Liver (tissue), 8 donors: ENCODE measurements at regions not wholly inside any gene's neighbourhood (a gene's known extent, or its start where the extent isn't known, plus 50 kb on each side); places are given as distances from the start of the nearest gene placed in this dataset.

ENCODE experiments used
- DNase-seq: peaks from one replicate; pipeline ENCODE4 v3.0.0-alpha.2; 2017; ENCODE audit warnings: low spot score
- H3K27ac ChIP-seq, 2 donors: one replicate each; pipeline ENCODE4 v1.7.0; 2013; ENCODE audit warnings: inconsistent platforms in 2 of 2, low read length in 2 of 2, control low read depth in 1 of 2, low read depth in 1 of 2, mild to moderate bottlenecking in 1 of 2
- H3K27me3 ChIP-seq, 4 donors: one replicate each; pipeline versions ENCODE4 v1.6.1 to v1.7.0; 2013; ENCODE audit warnings: low read length in 3 of 4, inconsistent platforms in 1 of 4, mild to moderate bottlenecking in 1 of 4, moderate library complexity in 1 of 4; ENCODE audit not compliant: control insufficient read depth in 4 of 4, insufficient read depth in 4 of 4
- H3K36me3 ChIP-seq, 4 donors: one replicate each; pipeline versions ENCODE4 v1.6.1 to v1.7.0; 2013; ENCODE audit warnings: low read length in 3 of 4, mild to moderate bottlenecking in 3 of 4, low read depth in 1 of 4, moderate library complexity in 1 of 4; ENCODE audit not compliant: control insufficient read depth in 4 of 4, insufficient read depth in 3 of 4
- H3K4me1 ChIP-seq, 4 donors: one replicate each; pipeline versions ENCODE4 v1.6.1 to v1.7.0; 2013; ENCODE audit warnings: low read length in 3 of 4, mild to moderate bottlenecking in 3 of 4, moderate library complexity in 1 of 4; ENCODE audit not compliant: control insufficient read depth in 4 of 4, insufficient read depth in 4 of 4
- H3K4me3 ChIP-seq, 3 donors: one replicate each; pipeline versions ENCODE4 v1.6.1 to v1.7.0; 2013; ENCODE audit warnings: low read length in 3 of 3, control low read depth in 1 of 3, low read depth in 1 of 3, mild to moderate bottlenecking in 1 of 3
- H3K9ac ChIP-seq, 2 donors: one replicate each; pipeline ENCODE4 v1.7.0; 2013; ENCODE audit warnings: low read length in 2 of 2, mild to moderate bottlenecking in 2 of 2, moderate library complexity in 2 of 2, control low read depth in 1 of 2, low read depth in 1 of 2
- H3K9me3 ChIP-seq, 4 donors: one replicate each; pipeline versions ENCODE4 v1.6.1 to v1.7.0; 2013; ENCODE audit warnings: low read length in 3 of 4; ENCODE audit not compliant: control insufficient read depth in 4 of 4
- FOXA2 ChIP-seq: IDR thresholded peaks from 2 replicates; pipeline ENCODE4 v1.6.1; 2016; ENCODE audit warnings: antibody characterized with exemption
- GABPA ChIP-seq, 2 donors: IDR thresholded peaks in 1 of 2; conservative IDR thresholded peaks in 1 of 2; 2 replicates each; pipeline ENCODE4 v1.6.1; 2016; ENCODE audit warnings: antibody characterized with exemption in 2 of 2, mild to moderate bottlenecking in 1 of 2, moderate library complexity in 1 of 2
- HNF4A ChIP-seq, 2 donors: conservative IDR thresholded peaks; 2 replicates each; pipeline ENCODE4 v1.6.1; 2016; ENCODE audit warnings: antibody characterized with exemption in 2 of 2, mild to moderate bottlenecking in 2 of 2
- HNF4G ChIP-seq: IDR thresholded peaks from 2 replicates; pipeline ENCODE4 v1.6.1; 2016; ENCODE audit warnings: antibody characterized with exemption
- RAD21 ChIP-seq, 2 donors: IDR thresholded peaks; 2 replicates each; pipeline ENCODE4 v1.6.1; 2016; ENCODE audit warnings: antibody characterized with exemption in 2 of 2, mild to moderate bottlenecking in 2 of 2
- RXRA ChIP-seq, 2 donors: IDR thresholded peaks; 2 replicates each; pipeline ENCODE4 v1.6.1; 2017 to 2018; ENCODE audit warnings: antibody characterized with exemption in 2 of 2, mild to moderate bottlenecking in 1 of 2
- YY1 ChIP-seq: IDR thresholded peaks from 2 replicates; pipeline ENCODE4 v1.6.1; 2016; ENCODE audit warnings: antibody characterized with exemption, mild to moderate bottlenecking
- WGBS: extraction: QIAGEN DNeasy Blood & Tissue Kit; methylation state at CpG from one replicate; pipeline ENCODE4 v1.1.7; 2013; 5-methylcytosine and 5-hydroxymethylcytosine counted together
- TF ChIP-seq, protein P1 (sequence below): IDR thresholded peaks from 2 replicates; pipeline ENCODE4 v1.6.1; 2016; ENCODE audit warnings: antibody characterized with exemption
- TF ChIP-seq, protein P2 (sequence below): IDR thresholded peaks from 2 replicates; pipeline ENCODE4 v1.6.1; 2016; ENCODE audit warnings: antibody characterized with exemption
- TF ChIP-seq, protein P3 (sequence below): fragments of 150-350 bp; IDR thresholded peaks from 2 replicates; pipeline ENCODE4 v1.5.1; 2017; ENCODE audit warnings: improper control_type of control experiment, low read depth, low read length; ENCODE audit not compliant: missing input control
- TF ChIP-seq, protein P4 (sequence below): IDR thresholded peaks from 2 replicates; pipeline ENCODE4 v1.6.1; 2016; ENCODE audit warnings: antibody characterized with exemption
- donor health status: healthy.
- donor health status: healthy.
- donor health status: healthy.
- donor health status: healthy.
- donor health status: healthy.

DNA sequence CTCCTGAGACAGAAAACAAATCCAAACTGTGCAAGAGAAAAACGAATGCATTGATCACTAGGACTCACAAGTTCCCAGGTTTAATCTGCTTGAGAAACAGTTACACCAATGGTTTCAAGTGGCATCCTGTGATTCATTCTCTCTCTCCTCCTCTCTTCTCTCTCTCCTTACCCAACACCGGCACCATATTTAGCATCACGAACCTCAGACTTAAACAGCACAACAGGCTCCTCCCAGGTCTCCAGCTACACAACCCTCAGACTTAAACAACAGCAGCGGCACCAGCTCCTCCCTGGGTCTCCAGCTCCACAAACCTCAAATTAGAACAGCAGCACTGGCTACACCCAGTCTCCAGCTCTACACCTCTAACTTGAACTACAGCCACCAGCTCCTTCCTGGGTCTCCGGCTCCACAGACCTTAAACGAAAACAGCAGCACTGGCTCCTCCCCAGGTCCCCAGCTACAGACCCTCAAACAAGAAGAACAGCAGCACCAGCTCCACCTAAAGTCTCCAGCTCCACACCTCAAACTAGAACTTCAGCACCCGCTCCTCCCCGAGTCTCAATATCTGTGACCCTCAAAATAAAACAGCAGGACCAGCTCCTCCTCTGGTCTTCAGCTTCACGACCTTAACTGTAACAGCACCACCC lies 355.9 kb downstream of the PREX1 start:
- no peaks in the 10 kb centered on the region for H3K4me1 ChIP-seq
- no peak for TF ChIP-seq HNF4A (conservative IDR thresholded peaks at IDR 0.05)
- no peak for TF ChIP-seq RXRA (IDR thresholded peaks at IDR 0.05)
- TF ChIP-seq YY1: no peak
- TF ChIP-seq, protein P1, sequence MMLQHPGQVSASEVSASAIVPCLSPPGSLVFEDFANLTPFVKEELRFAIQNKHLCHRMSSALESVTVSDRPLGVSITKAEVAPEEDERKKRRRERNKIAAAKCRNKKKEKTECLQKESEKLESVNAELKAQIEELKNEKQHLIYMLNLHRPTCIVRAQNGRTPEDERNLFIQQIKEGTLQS: no peak
- TF ChIP-seq, protein P2, sequence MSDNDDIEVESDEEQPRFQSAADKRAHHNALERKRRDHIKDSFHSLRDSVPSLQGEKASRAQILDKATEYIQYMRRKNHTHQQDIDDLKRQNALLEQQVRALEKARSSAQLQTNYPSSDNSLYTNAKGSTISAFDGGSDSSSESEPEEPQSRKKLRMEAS: no peak
- no peak for TF ChIP-seq FOXA2
- no peak for TF ChIP-seq GABPA (IDR thresholded peaks at IDR 0.05 in 1 of 2, conservative IDR thresholded peaks at IDR 0.05 in 1 of 2)
- TF ChIP-seq, protein P3, sequence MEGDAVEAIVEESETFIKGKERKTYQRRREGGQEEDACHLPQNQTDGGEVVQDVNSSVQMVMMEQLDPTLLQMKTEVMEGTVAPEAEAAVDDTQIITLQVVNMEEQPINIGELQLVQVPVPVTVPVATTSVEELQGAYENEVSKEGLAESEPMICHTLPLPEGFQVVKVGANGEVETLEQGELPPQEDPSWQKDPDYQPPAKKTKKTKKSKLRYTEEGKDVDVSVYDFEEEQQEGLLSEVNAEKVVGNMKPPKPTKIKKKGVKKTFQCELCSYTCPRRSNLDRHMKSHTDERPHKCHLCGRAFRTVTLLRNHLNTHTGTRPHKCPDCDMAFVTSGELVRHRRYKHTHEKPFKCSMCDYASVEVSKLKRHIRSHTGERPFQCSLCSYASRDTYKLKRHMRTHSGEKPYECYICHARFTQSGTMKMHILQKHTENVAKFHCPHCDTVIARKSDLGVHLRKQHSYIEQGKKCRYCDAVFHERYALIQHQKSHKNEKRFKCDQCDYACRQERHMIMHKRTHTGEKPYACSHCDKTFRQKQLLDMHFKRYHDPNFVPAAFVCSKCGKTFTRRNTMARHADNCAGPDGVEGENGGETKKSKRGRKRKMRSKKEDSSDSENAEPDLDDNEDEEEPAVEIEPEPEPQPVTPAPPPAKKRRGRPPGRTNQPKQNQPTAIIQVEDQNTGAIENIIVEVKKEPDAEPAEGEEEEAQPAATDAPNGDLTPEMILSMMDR: no peak
- no peaks in the 10 kb centered on the region for H3K36me3 ChIP-seq
- no peaks in the 10 kb centered on the region for H3K9me3 ChIP-seq
- no peak overlapping the region for H3K9ac ChIP-seq
- no peak overlapping the region for H3K27ac ChIP-seq
- H3K4me3 ChIP-seq: no peak overlapping the region
- peaks cover 0 to 3% (median 0%) of the 10 kb centered on the region in 4 donors for H3K27me3 ChIP-seq
- DNase-seq: no peak
- 60% methylated on average over 9 of the region's 9 CpGs for WGBS

DNA sequence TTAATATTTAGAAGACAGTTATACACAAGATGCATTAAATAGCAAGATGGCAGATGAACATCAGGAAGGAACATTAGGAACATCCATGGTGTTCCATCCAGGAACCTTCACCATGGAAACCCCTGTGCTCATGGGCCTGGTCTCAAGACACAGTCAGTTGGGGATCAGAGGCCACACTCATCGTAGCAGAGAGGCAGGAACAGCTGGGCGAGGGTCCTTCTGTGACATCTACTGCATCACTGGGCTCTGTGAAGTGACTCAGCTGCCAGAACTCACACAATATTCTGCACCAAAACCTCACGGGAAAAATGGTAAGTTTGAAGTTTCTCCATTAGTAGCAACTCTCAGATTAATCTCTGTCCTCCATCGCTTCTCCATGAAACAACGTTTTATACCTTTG lies 356.6 kb downstream of the PREX1 start:
- Histone ChIP-seq H3K4me1 (no peaks in the 10 kb centered on the region), H3K36me3 (no peaks in the 10 kb centered on the region), H3K9me3 (no peaks in the 10 kb centered on the region), H3K9ac (no peak overlapping the region), H3K27ac (no peak overlapping the region), H3K4me3 (no peak overlapping the region), H3K27me3 (peaks cover 0 to 3% (median 0%) of the 10 kb centered on the region in 4 donors)
- 75% methylated on average over 5 of the region's 5 CpGs for WGBS
- no peak for DNase-seq
- TF ChIP-seq RXRA (IDR thresholded peaks at IDR 0.05) (no peak), FOXA2 (no peak), RAD21 (IDR thresholded peaks at IDR 0.05) (no peak)
- TF ChIP-seq, protein P1: no peak
- TF ChIP-seq, protein P4, sequence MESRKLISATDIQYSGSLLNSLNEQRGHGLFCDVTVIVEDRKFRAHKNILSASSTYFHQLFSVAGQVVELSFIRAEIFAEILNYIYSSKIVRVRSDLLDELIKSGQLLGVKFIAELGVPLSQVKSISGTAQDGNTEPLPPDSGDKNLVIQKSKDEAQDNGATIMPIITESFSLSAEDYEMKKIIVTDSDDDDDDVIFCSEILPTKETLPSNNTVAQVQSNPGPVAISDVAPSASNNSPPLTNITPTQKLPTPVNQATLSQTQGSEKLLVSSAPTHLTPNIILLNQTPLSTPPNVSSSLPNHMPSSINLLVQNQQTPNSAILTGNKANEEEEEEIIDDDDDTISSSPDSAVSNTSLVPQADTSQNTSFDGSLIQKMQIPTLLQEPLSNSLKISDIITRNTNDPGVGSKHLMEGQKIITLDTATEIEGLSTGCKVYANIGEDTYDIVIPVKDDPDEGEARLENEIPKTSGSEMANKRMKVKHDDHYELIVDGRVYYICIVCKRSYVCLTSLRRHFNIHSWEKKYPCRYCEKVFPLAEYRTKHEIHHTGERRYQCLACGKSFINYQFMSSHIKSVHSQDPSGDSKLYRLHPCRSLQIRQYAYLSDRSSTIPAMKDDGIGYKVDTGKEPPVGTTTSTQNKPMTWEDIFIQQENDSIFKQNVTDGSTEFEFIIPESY: no peak

DNA sequence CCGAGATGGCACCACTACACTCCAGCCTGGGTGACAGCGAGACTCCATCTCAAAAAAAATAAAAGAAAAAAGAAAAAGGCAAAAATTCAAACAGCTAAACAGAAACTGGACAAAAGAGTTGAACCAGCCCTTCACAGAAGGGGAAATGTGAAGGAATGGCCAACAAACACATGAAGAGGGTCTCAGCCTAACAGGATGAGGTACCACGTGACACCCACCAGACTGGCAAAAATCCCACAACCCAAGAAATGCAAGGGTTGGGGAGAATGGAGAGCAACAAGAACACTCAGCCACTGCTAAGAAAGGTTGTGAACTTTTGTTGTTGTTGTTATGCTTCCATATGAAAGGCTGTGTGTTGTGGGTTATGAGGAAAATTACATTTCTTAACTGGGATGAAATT lies 357.7 kb downstream of the PREX1 start:
- no peak for TF ChIP-seq HNF4G

More for the DNA sequence above, 357.7 kb downstream of the PREX1 start:
- Histone ChIP-seq H3K27ac (no peak overlapping the region), H3K9me3 (no peaks in the 10 kb centered on the region), H3K4me1 (no peaks in the 10 kb centered on the region), H3K9ac (no peak overlapping the region), H3K4me3 (no peak overlapping the region), H3K36me3 (no peaks in the 10 kb centered on the region), H3K27me3 (peaks cover 0 to 3% (median 0%) of the 10 kb centered on the region in 4 donors)
- no peak for DNase-seq
- WGBS: 82% methylated on average over 3 of the region's 3 CpGs
